Putamen (tissue), 1 donor: ENCODE measurements at regions not wholly inside any gene's neighbourhood (a gene's known extent, or its start where the extent isn't known, plus 50 kb on each side); places are given as distances from the start of the nearest gene placed in this dataset.

ENCODE experiments used
- DNase-seq: peaks from one replicate; pipeline ENCODE4 v3.0.0-alpha.2; 2016; ENCODE audit warnings: low spot score

- no peak for DNase-seq
Measured at GRCh38 chr13:30107521-30108136, 199.7 kb downstream of the KATNAL1 start.

- no peak for DNase-seq
Measured at GRCh38 chr13:30107121-30107520, 200.2 kb downstream of the KATNAL1 start.

DNA sequence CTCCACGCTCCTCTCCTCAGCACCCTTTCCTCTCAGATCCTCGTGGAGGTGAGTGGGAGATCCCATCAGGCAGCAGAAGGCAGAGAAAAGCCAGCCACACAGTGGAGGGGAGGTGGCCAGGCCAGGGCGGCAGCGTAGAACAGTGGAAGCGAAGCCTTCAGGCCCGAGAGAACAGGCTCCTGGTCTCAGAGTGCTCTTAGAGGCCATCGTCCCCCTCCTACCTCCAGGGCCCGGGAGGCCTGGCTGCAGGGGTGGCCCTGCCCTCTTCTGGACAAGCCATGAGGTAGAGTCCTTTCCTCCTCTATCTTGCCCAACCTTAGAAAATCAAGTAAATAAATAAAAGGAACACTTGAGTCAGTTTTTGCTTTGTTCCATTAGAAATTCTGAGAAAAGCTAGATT, 202.0 kb downstream of the KATNAL1 start:
- DNase-seq = no peak

DNA sequence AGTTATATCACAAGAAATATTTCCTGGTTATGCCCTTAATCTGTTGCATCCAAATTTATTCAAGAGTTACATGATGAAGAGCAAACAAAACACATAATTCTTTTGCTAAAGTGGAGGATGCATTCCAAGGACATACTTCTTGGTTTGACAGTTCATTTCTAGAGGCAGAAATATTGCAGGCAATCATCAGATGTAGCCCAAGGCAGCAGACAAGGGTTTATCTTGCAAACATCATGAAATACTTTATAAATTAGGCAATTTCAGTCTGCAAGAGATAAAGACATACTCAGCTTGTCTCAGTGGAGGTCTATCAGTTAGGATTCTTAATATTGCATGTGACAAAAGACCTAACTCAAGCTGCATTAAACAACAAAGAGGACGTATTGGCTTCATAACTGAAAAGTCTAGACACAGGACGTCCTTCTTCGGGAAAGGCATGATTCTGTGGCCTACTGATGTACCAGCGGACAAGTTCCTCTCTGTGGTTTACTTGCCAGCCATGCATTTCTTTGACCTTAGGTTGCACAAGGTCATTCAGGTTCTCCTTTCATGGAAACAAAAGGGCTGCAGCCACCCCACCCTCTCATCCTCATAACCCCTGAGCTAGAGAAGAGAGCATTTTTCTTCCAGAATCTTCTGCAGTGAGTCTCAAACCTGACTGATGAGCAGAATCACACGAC, 204.1 kb downstream of the KATNAL1 start:
- DNase-seq = no peak

- no peak for DNase-seq
Measured at GRCh38 chr13:30100226-30100625, 207.1 kb downstream of the KATNAL1 start.

GRCh38 chr13:30097701-30098100, 209.7 kb downstream of the KATNAL1 start:
- no peak for DNase-seq

GRCh38 chr13:30097089-30097488, 210.3 kb downstream of the KATNAL1 start:
- DNase-seq = no peak

DNA sequence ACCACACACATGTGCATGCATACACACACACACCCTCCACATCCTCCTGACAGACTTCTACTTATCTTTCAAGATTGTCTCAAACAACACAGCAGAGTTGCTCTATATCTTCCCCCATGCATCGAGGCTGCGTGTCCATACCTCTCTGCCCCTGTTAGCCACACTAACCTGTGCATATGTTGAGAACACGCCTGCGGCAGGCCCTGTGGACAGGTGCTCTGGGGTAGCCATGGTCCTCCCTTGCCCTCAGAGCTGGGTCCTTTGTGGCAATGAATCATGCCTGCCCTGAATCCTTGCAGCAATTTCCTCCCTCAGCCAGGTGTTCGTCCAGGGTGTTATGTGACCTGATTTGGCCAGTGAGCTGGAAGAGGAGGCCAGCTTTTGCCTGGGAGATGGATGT, 213.3 kb downstream of the KATNAL1 start:
- DNase-seq = no peak

DNA sequence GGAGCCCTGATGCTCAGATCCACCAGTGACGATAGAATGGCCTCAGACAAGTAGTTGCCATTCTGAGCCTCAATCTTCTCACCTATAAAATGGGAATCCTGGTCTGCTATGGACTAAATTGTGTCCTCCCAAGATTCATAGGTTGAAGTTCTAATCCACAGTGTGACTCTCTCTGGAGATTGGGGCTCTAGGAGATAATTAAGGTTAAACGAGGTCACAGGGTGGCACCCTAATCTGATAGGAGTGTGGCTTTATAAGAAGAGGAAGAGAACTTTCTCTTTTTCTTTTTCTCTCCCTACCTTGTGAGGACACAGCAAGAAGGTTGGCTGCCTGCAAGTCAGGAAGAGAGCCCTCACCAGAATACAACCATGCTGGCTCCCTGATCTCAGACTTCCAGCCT, 214.1 kb downstream of the KATNAL1 start:
- DNase-seq = no peak

GRCh38 chr13:30091691-30092090, 215.7 kb downstream of the KATNAL1 start:
- no peak for DNase-seq

GRCh38 chr13:30091035-30091434, 216.3 kb downstream of the KATNAL1 start:
- DNase-seq = no peak

DNA sequence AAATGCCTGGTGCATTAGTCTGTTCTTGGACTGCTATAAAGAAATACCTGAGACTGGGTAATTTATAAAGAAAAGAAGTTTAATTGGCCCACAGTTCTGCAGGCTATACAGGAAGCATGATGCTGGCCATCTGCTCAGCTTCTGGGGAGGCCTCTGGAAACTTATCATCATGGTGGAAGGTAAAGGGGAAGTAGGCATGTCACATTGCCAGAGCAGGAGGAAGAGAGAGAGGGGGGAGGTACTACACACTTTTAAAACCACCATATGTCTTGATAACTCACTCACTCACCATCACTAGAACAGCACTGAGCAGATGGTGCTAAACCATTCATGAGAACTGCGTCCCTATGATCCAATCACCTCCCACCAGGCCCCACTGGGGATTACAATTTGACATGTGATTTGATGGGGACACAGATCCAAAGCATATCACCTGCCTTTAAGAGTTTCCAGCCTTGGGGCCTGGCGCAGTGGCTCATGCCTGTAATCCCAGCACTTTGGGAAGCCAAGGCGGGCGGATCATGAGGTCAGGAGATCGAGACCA, 219.0 kb downstream of the KATNAL1 start:
- DNase-seq = no peak

- DNase-seq = no peak
Measured at GRCh38 chr13:30085087-30085486, 222.3 kb downstream of the KATNAL1 start.

- no peak for DNase-seq
Measured at GRCh38 chr13:30082391-30082790, 225.0 kb downstream of the KATNAL1 start.

GRCh38 chr13:30081331-30081730, 226.0 kb downstream of the KATNAL1 start:
- no peak for DNase-seq

- no peak for DNase-seq
Measured at GRCh38 chr13:30079501-30079900, 227.8 kb downstream of the KATNAL1 start.

- no peak for DNase-seq
Measured at GRCh38 chr13:30078059-30078458, 227.6 kb upstream of the UBL3 start.

GRCh38 chr13:30077240-30077735, 226.9 kb upstream of the UBL3 start:
- DNase-seq = no peak

- no peak for DNase-seq
Measured at GRCh38 chr13:30074955-30075614, 224.7 kb upstream of the UBL3 start.

GRCh38 chr13:30074431-30074830, 224.0 kb upstream of the UBL3 start:
- DNase-seq = no peak

GRCh38 chr13:30072818-30073186, 222.4 kb upstream of the UBL3 start:
- DNase-seq = no peak

DNA sequence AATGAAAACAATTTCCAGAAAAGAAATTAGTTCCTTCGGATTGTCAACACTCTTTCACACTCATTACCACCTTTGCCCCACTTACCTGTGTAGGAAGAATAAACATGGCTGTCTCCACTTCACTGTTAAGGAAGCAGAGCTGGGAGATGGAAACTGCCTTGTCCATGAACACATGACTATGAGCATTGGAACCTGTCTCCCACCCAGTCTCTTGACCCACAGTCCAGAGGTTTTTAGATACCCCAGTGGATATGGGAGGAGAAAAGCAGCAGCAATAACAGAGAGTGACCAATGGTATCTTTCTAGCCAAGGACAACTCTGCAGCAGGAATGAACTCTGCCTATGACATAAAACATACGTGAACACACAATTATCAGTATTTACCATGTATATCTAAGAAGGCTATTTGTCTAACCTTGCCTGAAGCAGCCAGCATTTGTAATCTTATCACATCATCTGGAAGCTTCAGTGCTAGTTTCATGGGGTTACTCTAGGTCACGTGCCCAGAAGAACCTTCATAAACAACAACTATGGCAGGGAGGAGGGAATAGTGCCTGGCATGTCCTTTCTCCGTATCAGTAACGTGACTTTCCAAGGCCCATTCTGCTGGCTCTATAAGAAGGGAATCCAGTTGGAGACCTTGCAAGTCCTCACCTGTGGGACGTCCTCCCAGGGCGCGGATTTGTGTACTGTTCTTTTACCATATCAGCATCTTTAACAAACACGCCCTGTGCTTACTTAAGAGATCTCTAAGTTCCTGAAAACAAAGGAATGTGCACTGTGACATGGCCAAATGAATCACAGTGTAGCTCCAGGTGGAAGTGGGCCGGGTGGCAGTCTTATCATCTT, 221.8 kb upstream of the UBL3 start:
- DNase-seq = no peak
